RKO (cell line): ENCODE measurements at regions not wholly inside any gene's neighbourhood (a gene's known extent, or its start where the extent isn't known, plus 50 kb on each side); places are given as distances from the start of the nearest gene placed in this dataset.

Experiments
- DNase-seq: peaks from one replicate; pipeline ENCODE4 v3.0.0-alpha.2; 2016; ENCODE audit warnings: low spot score

- no peak for DNase-seq
Observed at GRCh38 chr10:63708421-63708820, 187.2 kb downstream of the REEP3 start.

- DNase-seq, result no peak
Observed at GRCh38 chr10:63710703-63711102, 189.5 kb downstream of the REEP3 start.

GRCh38 chr10:63711361-63711760 is 190.2 kb downstream of the REEP3 start:
- DNase-seq, result no peak

- peak; percentile 87 for DNase-seq
Observed at GRCh38 chr10:63711867-63712716, 190.9 kb downstream of the REEP3 start.

- DNase-seq, result no peak
Observed at GRCh38 chr10:63712717-63713115, 191.5 kb downstream of the REEP3 start.

DNA sequence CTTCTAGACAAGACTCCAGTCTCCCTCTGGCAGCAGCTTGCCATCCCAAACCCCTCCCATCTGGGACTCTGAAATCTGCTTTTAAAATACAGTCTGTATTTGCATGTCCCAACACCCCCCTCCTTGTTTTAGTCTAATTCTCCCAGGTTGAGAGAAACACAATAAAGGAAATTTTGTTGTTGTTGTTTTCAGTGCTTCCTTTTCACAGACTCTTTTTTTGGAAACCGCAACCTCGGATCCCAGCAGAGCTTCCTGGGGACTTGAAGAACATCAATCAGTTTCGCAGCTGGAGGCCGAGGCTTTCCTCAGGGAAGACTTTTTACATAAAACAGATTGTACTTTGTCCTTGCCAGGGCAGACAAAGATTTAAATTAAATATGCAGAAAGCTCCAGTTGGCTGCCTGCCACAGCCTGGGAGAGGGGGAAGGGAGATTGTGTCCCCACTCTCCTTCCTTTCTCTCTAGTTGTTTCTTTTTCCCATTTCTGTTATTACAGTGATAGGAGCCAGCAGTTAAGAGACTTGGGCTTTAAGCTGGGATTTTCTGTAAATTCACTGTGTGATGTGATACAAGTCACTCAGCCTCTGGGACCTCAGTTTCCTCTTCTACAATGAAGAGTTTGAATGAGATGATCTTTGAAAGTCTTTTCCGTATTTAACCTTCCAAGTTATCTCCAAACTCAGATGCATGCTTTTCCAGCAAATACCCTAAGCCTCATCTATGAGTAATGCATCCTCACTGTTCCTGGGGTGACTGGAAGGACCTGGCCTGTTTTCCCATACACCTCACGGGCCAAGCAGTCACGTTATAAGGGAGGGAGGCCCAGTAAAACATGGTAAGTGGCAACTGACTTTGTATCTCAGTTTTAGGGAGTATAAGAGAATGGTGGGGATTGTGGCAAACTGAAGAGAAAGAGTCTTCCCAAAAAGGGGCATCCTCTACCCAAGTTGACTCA is 192.3 kb downstream of the REEP3 start:
- no peak for DNase-seq

GRCh38 chr10:63716016-63716580 is 194.9 kb downstream of the REEP3 start:
- no peak for DNase-seq

GRCh38 chr10:63717027-63717715 is 196.0 kb downstream of the REEP3 start:
- DNase-seq, result no peak

DNA sequence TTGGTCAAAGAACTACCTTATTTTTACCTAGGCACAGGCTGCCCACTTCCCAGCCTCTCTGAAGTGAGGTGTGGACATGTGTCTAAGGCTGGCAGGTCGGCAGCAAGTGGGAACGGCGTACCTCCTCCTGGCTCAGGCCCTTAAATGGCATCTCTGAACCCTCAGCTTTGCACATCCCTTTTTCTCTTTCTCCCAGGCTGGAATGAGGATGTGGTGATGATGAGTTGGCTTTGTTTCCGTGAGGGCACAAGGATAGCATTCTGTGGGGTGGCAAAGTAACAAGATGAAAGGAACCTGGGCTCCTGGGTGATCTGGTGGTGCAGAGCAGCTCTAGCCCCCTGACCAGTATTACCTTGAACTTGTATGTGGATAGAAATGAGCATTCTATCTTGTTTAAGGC is 196.8 kb downstream of the REEP3 start:
- no peak for DNase-seq

- no peak for DNase-seq
Observed at GRCh38 chr10:63718421-63718820, 197.2 kb downstream of the REEP3 start.

GRCh38 chr10:63719226-63719856 is 198.1 kb downstream of the REEP3 start:
- no peak for DNase-seq

- peak; percentile 56 for DNase-seq
Observed at GRCh38 chr10:63720072-63720537, 198.9 kb downstream of the REEP3 start.

DNA sequence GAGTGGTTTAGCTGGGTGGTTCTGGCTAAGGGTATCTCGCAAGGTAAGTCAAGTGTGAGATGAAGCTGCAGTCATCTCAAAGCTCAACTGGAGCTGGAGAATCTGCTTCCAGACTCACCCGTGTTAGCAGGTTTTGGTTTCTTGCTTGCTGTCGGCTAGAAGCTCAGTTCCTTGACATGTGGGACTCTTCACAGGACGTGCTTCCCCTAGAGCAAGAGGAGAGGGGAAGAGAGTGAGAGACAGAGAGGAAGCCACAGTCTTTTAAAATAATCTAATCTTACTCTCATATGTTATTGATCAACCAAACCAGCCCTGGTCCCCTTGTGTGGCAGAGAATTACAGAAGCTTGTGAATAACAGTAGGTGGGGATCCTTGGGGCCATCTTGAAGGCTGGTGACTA is 199.5 kb downstream of the REEP3 start:
- no peak for DNase-seq

- no peak for DNase-seq
Observed at GRCh38 chr10:63722537-63722936, 201.3 kb downstream of the REEP3 start.

DNA sequence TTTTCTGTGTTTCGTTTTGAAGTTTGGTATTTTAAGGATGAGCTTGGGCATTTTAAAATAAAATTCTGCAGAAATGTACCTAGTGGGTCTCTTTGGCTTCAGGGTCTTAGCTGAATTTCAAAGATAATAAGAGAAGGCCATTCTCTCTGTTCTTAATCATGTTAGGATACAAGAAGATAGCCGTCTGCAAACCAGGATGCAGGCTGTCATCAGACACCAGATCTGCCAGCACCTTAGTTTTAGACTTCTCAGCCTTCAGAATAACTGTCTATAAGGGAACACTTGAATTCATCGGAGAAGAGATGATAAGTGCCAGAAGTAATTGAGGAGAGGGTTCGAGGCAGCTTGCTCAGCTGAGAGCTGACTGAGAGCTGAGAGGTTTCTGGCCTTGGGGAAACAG is 202.1 kb downstream of the REEP3 start:
- DNase-seq, result no peak

- no peak for DNase-seq
Observed at GRCh38 chr10:63723741-63724140, 202.5 kb downstream of the REEP3 start.

- DNase-seq, result no peak
Observed at GRCh38 chr10:63724922-63725321, 203.7 kb downstream of the REEP3 start.

- no peak for DNase-seq
Observed at GRCh38 chr10:63726867-63727266, 205.7 kb downstream of the REEP3 start.

DNA sequence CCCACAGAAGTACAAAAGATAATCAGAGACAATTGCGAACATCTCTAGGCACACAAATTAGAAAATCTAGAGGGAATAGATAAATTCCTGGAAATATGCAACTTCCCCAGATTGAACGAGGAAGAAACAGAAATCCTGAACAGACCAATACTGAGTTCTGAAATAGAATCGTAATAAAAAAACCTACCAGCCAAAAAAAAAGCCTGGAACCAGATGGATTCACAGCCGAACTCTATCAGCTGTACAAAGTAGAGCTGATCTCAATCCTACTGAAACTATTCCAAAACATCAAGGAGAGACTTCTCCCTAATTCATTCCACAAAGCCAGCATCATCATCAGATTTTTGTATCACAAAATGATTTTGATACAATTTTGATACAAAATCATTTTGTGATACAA is 206.4 kb downstream of the REEP3 start:
- DNase-seq, result no peak

GRCh38 chr10:63735305-63735704 is 214.1 kb downstream of the REEP3 start:
- DNase-seq, result no peak

DNA sequence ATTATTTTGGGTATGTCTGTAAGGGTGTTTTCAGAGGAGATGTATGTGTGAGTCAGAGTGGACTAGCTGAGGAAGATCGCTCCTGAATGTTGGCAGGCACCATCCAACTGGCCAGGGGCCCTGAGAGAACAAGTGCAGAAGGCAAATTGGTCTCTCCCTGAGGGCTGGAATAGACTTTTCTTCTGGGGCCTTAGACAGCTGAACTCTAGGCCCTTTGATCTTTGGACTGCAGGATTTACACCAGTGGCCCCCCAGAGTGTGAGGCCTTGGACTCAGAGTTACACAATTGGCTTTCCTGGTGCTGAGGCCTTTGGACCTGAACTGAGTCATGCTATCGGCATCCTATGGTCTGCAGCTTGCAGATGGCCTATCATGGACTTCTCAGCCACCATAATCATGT is 217.2 kb downstream of the REEP3 start:
- DNase-seq, result peak; percentile 27
